HepG2 (cell line): ENCODE measurements at regions not wholly inside any gene's neighbourhood (a gene's known extent, or its start where the extent isn't known, plus 50 kb on each side); places are given as distances from the start of the nearest gene placed in this dataset.

ENCODE experiments used
- ATAC-seq: fragments of 200-7000 bp; cut with Tn5 transposase; 3 replicates; pipeline ENCODE4 v1.9.1; 2020; ENCODE audit warnings: mild to moderate bottlenecking, moderate library complexity
- BruUV-seq: library from RNA; stranded (reverse); fragments of 400-500 nt; replicated peaks from 2 replicates; lab custom pipeline; 2021; lab: Mats Ljungman, UMichigan
- CTCF ChIA-PET: fragments of 300-600 bp; formaldehyde crosslinking; extraction: SDS; loops from one replicate; lab custom pipeline; 2021; ENCODE audit warnings: low total read pairs, inconsistent platforms, low intra/inter-chr PET ratio; lab: Yijun Ruan, JAX
- POLR2A ChIA-PET: fragments of 350-600 bp; sonication (Branson Sonifier 250); formaldehyde crosslinking; loops from one replicate; lab custom pipeline; 2020; ENCODE audit warnings: antibody characterized with exemption, inconsistent platforms; lab: Yijun Ruan, JAX
- DNase-seq: peaks from one replicate; pipeline ENCODE4 v3.0.0-alpha.2; 2015; ENCODE audit warnings: low spot score
- FAIRE-seq: peaks from 3 replicates; lab custom pipeline; 2011; peaks lifted over from hg19 to GRCh38; lab: Jason Lieb, UNC
- H2AFZ ChIP-seq: one replicate; pipeline ENCODE4 v1.6.1; 2011; ENCODE audit warnings: low read length, inconsistent platforms
- H3K27ac ChIP-seq: fragments of 300-600 bp; 3 replicates; pipeline ENCODE4 v1.8.0; 2011; ENCODE audit warnings: mixed run types, mild to moderate bottlenecking, mixed read lengths, low read length, inconsistent platforms; ENCODE audit not compliant: insufficient read depth; ENCODE audit errors: extremely low read length
- H3K27me3 ChIP-seq, 2 experiments: fragments of 200-600 bp in 1 of 2; 2 replicates in 1 of 2; 3 replicates in 1 of 2; pipeline versions ENCODE4 v1.6.0 to v1.8.0; 2011; ENCODE audit warnings: low read length in 2 of 2, mild to moderate bottlenecking in 2 of 2, moderate library complexity in 2 of 2, inconsistent platforms in 1 of 2; ENCODE audit not compliant: insufficient read depth in 2 of 2, control insufficient read depth in 1 of 2
- H3K36me3 ChIP-seq, 2 experiments: fragments of 200-600 bp in 1 of 2; replicated peaks in 1 of 2; 2 replicates in 1 of 2; 3 replicates in 1 of 2; pipeline versions ENCODE4 v1.5.1 to v1.8.0; 2011; ENCODE audit warnings: low read length in 2 of 2, inconsistent platforms in 1 of 2; ENCODE audit not compliant: insufficient read depth in 2 of 2, control insufficient read depth in 1 of 2
- H3K4me1 ChIP-seq: 2 replicates; pipeline ENCODE4 v1.5.1; 2012; ENCODE audit warnings: low read length, inconsistent platforms; ENCODE audit not compliant: insufficient read depth
- H3K4me2 ChIP-seq: 2 replicates; pipeline ENCODE4 v1.6.0; 2011; ENCODE audit warnings: low read depth, low read length, inconsistent platforms
- H3K4me3 ChIP-seq, 3 experiments: fragments of 200-600 bp in 1 of 3; sonication (generic), shearing (Covaris generic) in 1 of 3; replicated peaks in 1 of 3; 2 replicates each; pipeline ENCODE4 v1.5.1; 2011 to 2016; ENCODE audit warnings: low read length in 3 of 3, inconsistent platforms in 2 of 3, low read depth in 2 of 3, mild to moderate bottlenecking in 2 of 3, control low read depth in 1 of 3, mixed read lengths in 1 of 3; ENCODE audit not compliant: insufficient read depth in 1 of 3
- H3K79me2 ChIP-seq: one replicate; pipeline ENCODE4 v1.6.1; 2011; ENCODE audit warnings: low read length, inconsistent platforms; ENCODE audit not compliant: insufficient read depth
- H3K9ac ChIP-seq: 2 replicates; pipeline ENCODE4 v1.6.0; 2011; ENCODE audit warnings: mild to moderate bottlenecking, low read depth, low read length, inconsistent platforms; ENCODE audit not compliant: insufficient read depth
- H3K9me3 ChIP-seq: 2 replicates; pipeline ENCODE4 v1.5.1; 2012; ENCODE audit warnings: mild to moderate bottlenecking, low read length
- H4K20me1 ChIP-seq: 2 replicates; pipeline ENCODE4 v1.6.0; 2011; ENCODE audit warnings: inconsistent platforms, mild to moderate bottlenecking, low read length, moderate library complexity; ENCODE audit not compliant: insufficient read depth
- CAMTA2 ChIP-seq: sonication (generic); formaldehyde crosslinking; IDR thresholded peaks from 2 replicates; pipeline ENCODE4 v1.4.0; 2020; ENCODE audit warnings: mild to moderate bottlenecking, missing genetic modification reagents, borderline replicate concordance
- CCDC6 ChIP-seq: sonication (generic); formaldehyde crosslinking; IDR thresholded peaks from 2 replicates; pipeline ENCODE4 v1.8.1; 2022; ENCODE audit warnings: mild to moderate bottlenecking, missing genetic modification reagents, moderate library complexity
- NRL ChIP-seq: sonication (generic); formaldehyde crosslinking; IDR thresholded peaks from 2 replicates; pipeline ENCODE4 v1.5.0; 2020; ENCODE audit warnings: missing genetic modification reagents, mild to moderate bottlenecking, moderate library complexity, borderline replicate concordance
- RBAK ChIP-seq: sonication (generic); formaldehyde crosslinking; IDR thresholded peaks from 2 replicates; pipeline ENCODE4 v1.5.1; 2020; ENCODE audit warnings: mild to moderate bottlenecking, missing genetic modification reagents
- SP4 ChIP-seq: sonication (generic); formaldehyde crosslinking; IDR thresholded peaks from 2 replicates; pipeline ENCODE4 v1.8.1; 2023; ENCODE audit warnings: mild to moderate bottlenecking, missing genetic modification reagents
- SPEN ChIP-seq: sonication (generic); formaldehyde crosslinking; IDR thresholded peaks from 2 replicates; pipeline ENCODE4 v1.5.1; 2020; ENCODE audit warnings: low read depth, mild to moderate bottlenecking, missing genetic modification reagents
- SRF ChIP-seq: IDR thresholded peaks from 2 replicates; pipeline ENCODE4 v1.6.1; 2011; ENCODE audit warnings: mild to moderate bottlenecking, low read depth, low read length, moderate library complexity
- TAF1 ChIP-seq: sonication (generic); formaldehyde crosslinking; IDR thresholded peaks from 2 replicates; pipeline ENCODE4 v1.4.0; 2020; ENCODE audit warnings: missing genetic modification reagents
- ZNF331 ChIP-seq: sonication (generic); formaldehyde crosslinking; IDR thresholded peaks from 2 replicates; pipeline ENCODE4 v1.4.0; 2020; ENCODE audit warnings: missing genetic modification reagents
- ZNF343 ChIP-seq: sonication (generic); formaldehyde crosslinking; IDR thresholded peaks from 2 replicates; pipeline ENCODE4 v1.4.0; 2020; ENCODE audit warnings: mild to moderate bottlenecking, missing genetic modification reagents
- WGBS: methylation state at CpG from one replicate; pipeline ENCODE4 v1.1.6; 2017; ENCODE audit warnings: low lambda C conversion rate; 5-methylcytosine and 5-hydroxymethylcytosine counted together
- in situ Hi-C: cut with HindIII; loops from 2 replicates; pipeline ENCODE4 v1.10.0; 2017; ENCODE audit warnings: low pct_unique_long_range_greater_than_20kb; ENCODE audit not compliant: extremely low pct_ligation_motif_present
- intact Hi-C: fragments of 100-400 bp; cut with micrococcal nuclease; formaldehyde crosslinking; loops from one replicate; pipeline ENCODE4 v1.10.0; 2022; ENCODE audit not compliant: unreplicated experiment
- TF ChIP-seq, protein P1 (sequence below): sonication (generic); formaldehyde crosslinking; IDR thresholded peaks from 2 replicates; pipeline ENCODE4 v1.4.0; 2020; ENCODE audit warnings: low read depth, mild to moderate bottlenecking, missing genetic modification reagents
- TF ChIP-seq, protein P2 (sequence below): sonication (generic); formaldehyde crosslinking; IDR thresholded peaks from 2 replicates; pipeline ENCODE4 v1.8.0; 2022; ENCODE audit warnings: mild to moderate bottlenecking, missing genetic modification reagents; ENCODE audit not compliant: insufficient replicate concordance

DNA sequence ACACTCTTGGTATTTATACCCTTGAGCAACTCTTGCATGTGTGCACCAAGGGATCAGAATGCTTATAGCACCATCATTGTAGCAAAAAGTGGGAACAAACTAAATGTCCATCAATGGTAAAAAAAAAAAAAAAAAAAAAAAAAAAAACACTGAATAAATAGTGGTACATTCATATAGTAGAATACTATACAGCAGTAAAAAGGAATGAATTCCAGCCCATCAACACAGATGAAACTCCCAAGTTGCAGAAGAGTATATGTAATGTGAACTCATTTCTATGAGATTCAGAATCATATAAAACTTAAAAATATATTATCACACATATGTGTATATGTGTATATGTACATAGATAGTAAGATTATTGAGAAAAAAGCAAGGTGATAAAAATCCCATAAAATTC, 291.6 kb downstream of the CLIC5 start:
- Histone ChIP-seq H3K9me3 (no peaks in the 10 kb centered on the region), H3K4me1 (no peaks in the 10 kb centered on the region), H3K79me2 (no peaks in the 10 kb centered on the region), H3K9ac (no peak overlapping the region), H3K4me3 (no peak overlapping the region), H3K36me3 (no peaks in the 10 kb centered on the region), H3K27ac (no peak overlapping the region), H4K20me1 (no peaks in the 10 kb centered on the region), H3K27me3 (no peaks in the 10 kb centered on the region; a peak in 1 of 5 replicates), H3K4me2 (no peak overlapping the region), H2AFZ (no peak overlapping the region)
- POLR2A ChIA-PET, result no interaction called here
- in situ Hi-C loops (no loop called here), intact Hi-C loops (no loop called here)
- no peak for TF ChIP-seq SRF
- TF ChIP-seq RBAK (CRISPR knock-in tag), result no peak
- no peak for TF ChIP-seq CAMTA2 (CRISPR knock-in tag)
- TF ChIP-seq, protein P1, sequence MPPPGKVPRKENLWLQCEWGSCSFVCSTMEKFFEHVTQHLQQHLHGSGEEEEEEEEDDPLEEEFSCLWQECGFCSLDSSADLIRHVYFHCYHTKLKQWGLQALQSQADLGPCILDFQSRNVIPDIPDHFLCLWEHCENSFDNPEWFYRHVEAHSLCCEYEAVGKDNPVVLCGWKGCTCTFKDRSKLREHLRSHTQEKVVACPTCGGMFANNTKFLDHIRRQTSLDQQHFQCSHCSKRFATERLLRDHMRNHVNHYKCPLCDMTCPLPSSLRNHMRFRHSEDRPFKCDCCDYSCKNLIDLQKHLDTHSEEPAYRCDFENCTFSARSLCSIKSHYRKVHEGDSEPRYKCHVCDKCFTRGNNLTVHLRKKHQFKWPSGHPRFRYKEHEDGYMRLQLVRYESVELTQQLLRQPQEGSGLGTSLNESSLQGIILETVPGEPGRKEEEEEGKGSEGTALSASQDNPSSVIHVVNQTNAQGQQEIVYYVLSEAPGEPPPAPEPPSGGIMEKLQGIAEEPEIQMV (CRISPR knock-in tag), result no peak
- TF ChIP-seq ZNF331 (CRISPR knock-in tag), result no peak
- no peak for TF ChIP-seq NRL (CRISPR knock-in tag)
- no peak for TF ChIP-seq SPEN
- CTCF ChIA-PET, result no interaction called here
- DNase-seq (no peak), FAIRE-seq (no peak), ATAC-seq (no peak)
- BruUV-seq, result no TSS peak

DNA sequence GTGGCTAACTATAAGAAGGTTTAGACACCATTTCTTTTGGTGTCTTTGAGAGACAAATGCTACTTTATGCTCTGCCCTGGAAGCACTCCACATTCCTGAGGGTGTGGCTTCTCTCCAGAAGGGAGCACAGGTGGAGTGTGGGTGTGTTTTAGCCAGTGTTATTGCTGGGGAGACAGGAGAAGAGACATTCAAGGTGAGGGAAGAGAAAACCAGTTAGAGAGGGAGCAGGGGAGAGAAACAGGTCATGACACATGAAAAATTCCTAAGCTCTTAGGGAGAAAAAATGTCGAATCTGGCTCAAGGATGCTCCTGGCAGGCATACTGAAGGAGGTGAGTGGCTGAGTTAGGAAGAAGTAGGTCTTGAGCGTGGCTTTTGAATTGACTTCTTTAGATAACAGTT, 292.8 kb downstream of the CLIC5 start:
- ChIA-PET POLR2A (no interaction called here), CTCF (no interaction called here)
- 0% methylated on average over 2 of the region's 2 CpGs for WGBS
- in situ Hi-C loops (no loop called here), intact Hi-C loops (no loop called here)
- Histone ChIP-seq H3K4me1 (no peaks in the 10 kb centered on the region), H4K20me1 (no peaks in the 10 kb centered on the region), H3K4me2 (no peak overlapping the region), H2AFZ (no peak overlapping the region), H3K9ac (no peak overlapping the region), H3K79me2 (no peaks in the 10 kb centered on the region), H3K36me3 (no peaks in the 10 kb centered on the region), H3K9me3 (no peaks in the 10 kb centered on the region), H3K27ac (no peak overlapping the region), H3K4me3 (no peak overlapping the region), H3K27me3 (no peaks in the 10 kb centered on the region; a peak in 1 of 5 replicates)
- ATAC-seq (no peak), FAIRE-seq (no peak), DNase-seq (no peak)
- BruUV-seq, result no TSS peak
- TF ChIP-seq, protein P2, sequence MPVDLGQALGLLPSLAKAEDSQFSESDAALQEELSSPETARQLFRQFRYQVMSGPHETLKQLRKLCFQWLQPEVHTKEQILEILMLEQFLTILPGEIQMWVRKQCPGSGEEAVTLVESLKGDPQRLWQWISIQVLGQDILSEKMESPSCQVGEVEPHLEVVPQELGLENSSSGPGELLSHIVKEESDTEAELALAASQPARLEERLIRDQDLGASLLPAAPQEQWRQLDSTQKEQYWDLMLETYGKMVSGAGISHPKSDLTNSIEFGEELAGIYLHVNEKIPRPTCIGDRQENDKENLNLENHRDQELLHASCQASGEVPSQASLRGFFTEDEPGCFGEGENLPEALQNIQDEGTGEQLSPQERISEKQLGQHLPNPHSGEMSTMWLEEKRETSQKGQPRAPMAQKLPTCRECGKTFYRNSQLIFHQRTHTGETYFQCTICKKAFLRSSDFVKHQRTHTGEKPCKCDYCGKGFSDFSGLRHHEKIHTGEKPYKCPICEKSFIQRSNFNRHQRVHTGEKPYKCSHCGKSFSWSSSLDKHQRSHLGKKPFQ, result no peak
- no peak for TF ChIP-seq CCDC6 (CRISPR knock-in tag)
- TF ChIP-seq TAF1 (CRISPR knock-in tag), result no peak
- no peak for TF ChIP-seq SP4
- TF ChIP-seq ZNF343 (CRISPR knock-in tag), result no peak
